Prostate gland (tissue), 2 donors: ENCODE measurements at regions not wholly inside any gene's neighbourhood (a gene's known extent, or its start where the extent isn't known, plus 50 kb on each side); places are given as distances from the start of the nearest gene placed in this dataset.

Experiments
- DNase-seq: peaks from one replicate; pipeline ENCODE4 v3.0.0-alpha.2; 2019; ENCODE audit warnings: low spot score
- H3K27ac ChIP-seq, 2 donors: fragments of 200-600 bp; sonication (generic); 2 replicates each; pipeline ENCODE4 v1.5.1; 2017 to 2019
- H3K27me3 ChIP-seq: fragments of 200-600 bp; sonication (generic); replicated peaks from 2 replicates; pipeline ENCODE4 v1.5.1; 2019; ENCODE audit not compliant: insufficient read depth
- H3K36me3 ChIP-seq, 2 donors: fragments of 200-600 bp; sonication (generic); 1 replicate in 1 of 2; 2 replicates in 1 of 2; pipeline versions ENCODE4 v1.5.1 to v1.8.1; 2017 to 2019
- H3K4me1 ChIP-seq: fragments of 200-600 bp; sonication (generic); replicated peaks from 2 replicates; pipeline ENCODE4 v1.5.1; 2019
- H3K4me3 ChIP-seq, 2 donors: fragments of 200-600 bp; sonication (generic); 2 replicates each; pipeline ENCODE4 v1.5.1; 2017 to 2019
- H3K9me3 ChIP-seq: fragments of 200-600 bp; sonication (generic); 2 replicates; pipeline ENCODE4 v1.5.1; 2017
- CTCF ChIP-seq, 4 experiments: fragments of 200-600 bp in 2 of 4; fragments of 450-650 bp in 2 of 4; sonication (generic) in 2 of 4; IDR thresholded peaks; 1 replicate in 3 of 4; 2 replicates in 1 of 4; pipeline ENCODE4 v1.5.1; 2016 to 2019; ENCODE audit warnings: antibody characterized with exemption in 4 of 4, mild to moderate bottlenecking in 2 of 4, moderate library complexity in 2 of 4
- POLR2A ChIP-seq: fragments of 450-650 bp; IDR thresholded peaks from one replicate; pipeline ENCODE4 v1.6.1; 2016; ENCODE audit warnings: antibody characterized with exemption, mild to moderate bottlenecking
- POLR2AphosphoS5 ChIP-seq: sonication (generic); formaldehyde crosslinking; IDR thresholded peaks from one replicate; pipeline ENCODE4 v1.6.1; 2017; ENCODE audit warnings: antibody characterized with exemption
- WGBS: methylation state at CpG from one replicate; pipeline ENCODE4 v1.1.5; 2018; 5-methylcytosine and 5-hydroxymethylcytosine counted together
- intact Hi-C: fragments of 100-400 bp; cut with DNase I; formaldehyde crosslinking; loops from one replicate; pipeline ENCODE4 v1.14.2; 2022

DNA sequence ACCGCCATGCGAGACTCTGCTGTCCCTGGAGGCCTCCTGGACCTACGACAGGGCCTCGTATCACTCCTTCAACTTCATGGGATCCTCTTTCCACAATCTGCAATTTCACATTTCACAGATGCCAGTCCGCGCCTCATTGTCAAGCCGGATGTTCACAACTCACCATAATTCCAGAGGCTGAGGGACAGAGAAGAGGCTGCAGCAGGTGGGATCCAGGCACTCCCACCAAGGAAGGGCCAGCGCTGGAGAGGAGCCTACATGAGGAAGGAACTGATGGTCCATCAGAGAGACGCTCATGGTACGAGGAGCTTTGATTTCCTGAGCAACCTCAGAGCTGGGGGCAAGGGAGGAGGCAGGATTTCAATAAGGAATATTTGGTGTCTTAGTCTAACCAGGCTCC is 495.0 kb downstream of the BRD1 start:
- no peak for TF ChIP-seq POLR2A
- TF ChIP-seq CTCF (IDR thresholded peaks at IDR 0.05), result no peak
- no peak for TF ChIP-seq POLR2AphosphoS5
- Histone ChIP-seq H3K4me1 (no peaks in the 10 kb centered on the region), H3K9me3 (no peaks in the 10 kb centered on the region), H3K36me3 (no peaks in the 10 kb centered on the region), H3K4me3 (no peak overlapping the region), H3K27me3 (no peaks in the 10 kb centered on the region), H3K27ac (no peak overlapping the region)
- no peak for DNase-seq
- 85% methylated on average over 10 of the region's 10 CpGs for WGBS
- intact Hi-C loops, result no loop called here

GRCh38 chr22:49331878-49332277 is 495.8 kb downstream of the BRD1 start:
- no peaks in the 10 kb centered on the region for H3K36me3 ChIP-seq
- no peak overlapping the region for H3K4me3 ChIP-seq
- TF ChIP-seq CTCF (IDR thresholded peaks at IDR 0.05), result no peak
- H3K9me3 ChIP-seq, result no peaks in the 10 kb centered on the region
- intact Hi-C loops, result no loop called here
- no peak for DNase-seq
- no peak overlapping the region for H3K27ac ChIP-seq
- H3K4me1 ChIP-seq, result no peaks in the 10 kb centered on the region
- H3K27me3 ChIP-seq, result no peaks in the 10 kb centered on the region
- 88% methylated on average over 10 of the region's 10 CpGs for WGBS

DNA sequence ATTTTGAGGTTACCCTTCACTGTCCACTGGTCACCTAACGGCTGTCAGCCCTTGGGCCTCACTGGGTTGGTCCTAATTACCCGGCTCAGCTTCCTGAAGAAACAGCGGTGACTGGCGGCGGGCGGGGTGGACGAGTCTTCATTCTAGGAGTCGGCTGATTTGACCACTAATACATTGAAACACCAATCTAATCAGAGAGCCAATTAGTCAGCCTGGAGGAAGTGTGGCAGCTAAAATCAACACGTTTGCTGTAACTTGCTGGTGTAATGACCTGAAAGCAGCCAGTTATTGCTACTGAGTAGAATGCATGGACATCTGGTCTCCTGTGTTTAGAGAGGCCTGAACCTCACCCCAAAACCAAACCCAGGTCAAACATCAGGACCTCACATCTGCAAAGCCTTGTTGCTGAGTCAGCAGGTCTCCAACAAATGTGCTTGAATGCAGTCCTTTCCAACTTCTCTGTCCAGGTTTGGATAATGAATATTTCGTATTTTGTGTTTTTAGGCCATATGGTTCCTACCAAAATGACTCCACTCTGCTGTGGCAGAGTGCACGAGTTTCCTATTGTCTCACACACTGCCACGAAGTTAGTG is 496.4 kb downstream of the BRD1 start:
- 75% methylated on average over 12 of the region's 12 CpGs for WGBS
- Histone ChIP-seq H3K9me3 (no peaks in the 10 kb centered on the region), H3K27me3 (no peaks in the 10 kb centered on the region), H3K36me3 (no peaks in the 10 kb centered on the region), H3K4me1 (no peaks in the 10 kb centered on the region), H3K4me3 (no peak overlapping the region), H3K27ac (no peak overlapping the region)
- no peak for TF ChIP-seq CTCF (IDR thresholded peaks at IDR 0.05)
- no peak for TF ChIP-seq POLR2A
- no peak for TF ChIP-seq POLR2AphosphoS5
- no peak for DNase-seq
- intact Hi-C loops, result no loop called here

DNA sequence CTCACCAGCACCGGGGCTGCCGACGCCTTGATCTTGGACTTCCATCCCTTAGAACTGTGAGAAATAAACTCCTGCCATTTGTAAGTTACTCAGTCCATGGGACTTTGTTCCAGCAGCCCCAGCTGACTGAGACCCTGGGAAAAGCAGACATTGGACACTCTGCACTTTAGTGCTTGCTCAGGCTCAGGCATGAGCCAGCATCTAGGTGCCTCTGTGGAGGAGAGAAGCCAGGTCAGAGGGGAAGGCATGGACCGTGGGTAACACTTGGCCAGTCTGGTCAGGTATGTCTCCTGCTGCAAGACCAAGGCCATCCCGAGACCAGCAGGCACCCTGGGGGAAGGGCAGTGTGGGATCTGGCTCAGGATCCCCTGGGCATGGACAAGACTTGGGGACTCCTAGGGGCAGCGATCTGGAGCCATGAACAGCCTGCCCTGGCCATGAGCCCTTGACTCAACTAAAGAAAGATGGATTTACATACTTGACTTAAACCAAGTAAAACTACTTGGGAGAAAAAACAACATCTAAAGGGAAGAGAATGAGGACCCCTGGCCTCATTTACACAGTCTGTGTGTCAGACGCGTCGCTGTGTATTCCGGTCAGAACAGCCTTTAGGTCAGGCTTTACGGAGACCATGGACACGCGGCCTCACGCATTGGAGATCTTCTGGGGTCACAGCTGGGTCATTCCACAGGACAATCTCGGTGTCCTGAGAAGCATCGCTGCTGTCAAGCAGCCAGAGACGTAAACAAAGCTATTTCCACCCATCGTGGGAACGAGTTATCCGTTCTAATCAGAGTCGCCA is 497.1 kb downstream of the BRD1 start:
- TF ChIP-seq CTCF (IDR thresholded peaks at IDR 0.05), result no peak
- TF ChIP-seq POLR2AphosphoS5, result no peak
- Histone ChIP-seq H3K4me1 (no peaks in the 10 kb centered on the region), H3K36me3 (no peaks in the 10 kb centered on the region), H3K27ac (no peak overlapping the region), H3K27me3 (no peaks in the 10 kb centered on the region), H3K4me3 (no peak overlapping the region), H3K9me3 (no peaks in the 10 kb centered on the region)
- 86% methylated on average over 21 of the region's 21 CpGs for WGBS
- intact Hi-C loops, result no loop called here
- no peak for DNase-seq

GRCh38 chr22:49329636-49330035 is 498.0 kb downstream of the BRD1 start:
- H3K4me3 ChIP-seq, result no peak overlapping the region
- DNase-seq, result no peak
- 67% methylated on average over 5 of the region's 5 CpGs for WGBS
- no peaks in the 10 kb centered on the region for H3K27me3 ChIP-seq
- H3K4me1 ChIP-seq, result no peaks in the 10 kb centered on the region
- no peak overlapping the region for H3K27ac ChIP-seq
- intact Hi-C loops, result no loop called here
- no peak for TF ChIP-seq CTCF (IDR thresholded peaks at IDR 0.05)
- no peaks in the 10 kb centered on the region for H3K36me3 ChIP-seq
- H3K9me3 ChIP-seq, result no peaks in the 10 kb centered on the region
